HCT116 (cell line): ENCODE measurements at regions not wholly inside any gene's neighbourhood (a gene's known extent, or its start where the extent isn't known, plus 50 kb on each side); places are given as distances from the start of the nearest gene placed in this dataset.

ENCODE experiments used
- CTCF ChIP-seq, 3 experiments: fragments of 200-600 bp in 1 of 3; sonication (generic) in 1 of 3; IDR thresholded peaks in 2 of 3; conservative IDR thresholded peaks in 1 of 3; 2 replicates each; pipeline ENCODE4 v1.5.1; 2012 to 2017; ENCODE audit warnings: low read depth in 2 of 3, low read length in 2 of 3, antibody characterized with exemption in 1 of 3, borderline replicate concordance in 1 of 3, control low read depth in 1 of 3, mild to moderate bottlenecking in 1 of 3, mixed read lengths in 1 of 3, mixed run types in 1 of 3, moderate library complexity in 1 of 3; ENCODE audit not compliant: insufficient read depth in 1 of 3
- EGR1 ChIP-seq: IDR thresholded peaks from 2 replicates; pipeline ENCODE4 v1.6.1; 2012; ENCODE audit warnings: low read depth
- POLR2A ChIP-seq: IDR thresholded peaks from 2 replicates; pipeline ENCODE4 v1.7.0; 2011; ENCODE audit warnings: borderline replicate concordance; ENCODE audit not compliant: insufficient read depth, insufficient read length; ENCODE audit errors: extremely low read depth
- REST ChIP-seq: IDR thresholded peaks from 2 replicates; pipeline ENCODE4 v1.6.1; 2012; ENCODE audit warnings: low read depth
- TCF7L2 ChIP-seq: IDR thresholded peaks from 2 replicates; pipeline ENCODE4 v1.7.0; 2011; ENCODE audit warnings: borderline replicate concordance, inconsistent platforms; ENCODE audit not compliant: insufficient read depth, insufficient read length; ENCODE audit errors: extremely low read depth
- YY1 ChIP-seq: IDR thresholded peaks from 2 replicates; pipeline ENCODE4 v1.6.1; 2011; ENCODE audit warnings: low read length, low read depth, moderate library complexity, mild to moderate bottlenecking; ENCODE audit not compliant: insufficient replicate concordance; ENCODE audit errors: extremely low read depth

- TF ChIP-seq TCF7L2 (no peak), POLR2A (no peak), REST (no peak), EGR1 (no peak), CTCF (IDR thresholded peaks at IDR 0.05 in 2 of 3, conservative IDR thresholded peaks at IDR 0.05 in 1 of 3; ENCODE audit: borderline replicate concordance in 1 of 3, insufficient read depth in 1 of 3, low read depth in 2 of 3, low read length in 2 of 3) (no peak), YY1 (no peak)
These were observed 177.7 kb downstream of the INSIG2 start for GRCh38 chr2:118265873-118266455.
